T-helper 17 cell (primary cell): ENCODE measurements at regions not wholly inside any gene's neighbourhood (a gene's known extent, or its start where the extent isn't known, plus 50 kb on each side); places are given as distances from the start of the nearest gene placed in this dataset.

ENCODE experiments used
- ATAC-seq: fragments of 150-1000 bp; cut with Tn5 transposase; 2 replicates; pipeline ENCODE4 v1.10.0; 2021; ENCODE audit warnings: mild to moderate bottlenecking, moderate library complexity
- DNase-seq, 3 donors: peaks; one replicate each; pipeline versions ENCODE4 v3.0.0 to v3.0.0-alpha.2; 2020 to 2021
- H3K9me3 ChIP-seq: one replicate; pipeline ENCODE4 v1.7.0; 2013; ENCODE audit warnings: low read length, mild to moderate bottlenecking; ENCODE audit not compliant: control insufficient read depth, poor library complexity, severe bottlenecking
- H3K27ac Mint-ChIP-seq: one replicate; pipeline ENCODE4 v1.8.0; 2022; ENCODE audit warnings: mild to moderate bottlenecking, moderate library complexity, mixed read lengths
- H3K27me3 Mint-ChIP-seq: one replicate; pipeline ENCODE4 v1.8.0; 2022; ENCODE audit warnings: mixed read lengths
- H3K36me3 Mint-ChIP-seq: one replicate; pipeline ENCODE4 v1.8.0; 2022; ENCODE audit warnings: low read depth, mixed read lengths
- H3K4me1 Mint-ChIP-seq: one replicate; pipeline ENCODE4 v1.8.0; 2022; ENCODE audit warnings: mild to moderate bottlenecking, mixed read lengths
- H3K4me3 Mint-ChIP-seq: one replicate; pipeline ENCODE4 v1.8.0; 2022; ENCODE audit warnings: mild to moderate bottlenecking, moderate library complexity, mixed read lengths

DNA sequence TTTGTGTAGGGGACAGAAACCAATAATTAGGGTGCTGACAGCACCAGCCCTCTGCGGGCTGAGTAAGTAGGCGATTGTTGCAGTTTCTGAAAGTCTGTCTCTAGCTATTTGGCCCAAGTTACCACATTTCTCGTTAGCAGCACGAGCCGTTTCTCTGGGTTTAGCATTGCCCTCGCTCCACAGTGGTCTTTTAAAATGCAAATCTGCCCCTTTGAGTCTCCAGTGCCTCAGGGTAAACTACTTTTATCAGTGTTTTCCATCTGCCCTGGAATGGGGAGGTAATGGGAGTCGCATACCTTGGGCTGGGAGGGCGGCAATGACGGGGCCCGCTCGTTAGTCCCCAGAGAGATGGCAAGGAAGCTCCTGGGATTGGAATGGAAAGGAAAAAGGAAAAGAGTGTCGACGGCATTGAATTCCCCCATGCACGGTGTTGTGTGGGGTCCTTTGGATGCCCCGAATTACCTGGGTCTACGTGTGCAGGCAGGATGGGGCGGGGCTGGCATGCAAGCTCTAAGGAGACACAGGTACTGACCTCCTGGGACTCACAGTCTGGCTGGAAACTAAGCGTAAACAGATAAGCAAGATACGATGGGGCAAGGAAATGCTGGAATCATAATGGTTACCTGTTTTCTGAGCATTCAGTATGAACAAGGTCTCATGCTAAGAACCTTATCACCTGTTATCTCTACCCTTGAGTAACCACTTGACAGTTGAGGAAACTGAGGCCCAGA, 131.8 kb upstream of the MAP1LC3B2 start:
- no peak for ATAC-seq
- no peak overlapping the region for H3K4me3 Mint-ChIP-seq
- no peaks in the 10 kb centered on the region for H3K27me3 Mint-ChIP-seq
- DNase-seq = no peak
- peaks cover 2% of the 10 kb centered on the region for H3K4me1 Mint-ChIP-seq
- H3K36me3 Mint-ChIP-seq = no peaks in the 10 kb centered on the region
- no peaks in the 10 kb centered on the region for H3K9me3 ChIP-seq
- H3K27ac Mint-ChIP-seq = no peak overlapping the region

GRCh38 chr12:116429826-116430360, 129.3 kb upstream of the MAP1LC3B2 start:
- H3K4me1 Mint-ChIP-seq = peaks cover 2% of the 10 kb centered on the region
- H3K27me3 Mint-ChIP-seq = no peaks in the 10 kb centered on the region
- no peak overlapping the region for H3K27ac Mint-ChIP-seq
- H3K36me3 Mint-ChIP-seq = no peaks in the 10 kb centered on the region
- ATAC-seq (no peak), DNase-seq (no peak)
- H3K4me3 Mint-ChIP-seq = no peak overlapping the region
- no peaks in the 10 kb centered on the region for H3K9me3 ChIP-seq

GRCh38 chr12:116430911-116431565, 128.1 kb upstream of the MAP1LC3B2 start:
- no peak for DNase-seq
- no peaks in the 10 kb centered on the region for H3K9me3 ChIP-seq
- Mint-ChIP-seq H3K4me1 (peaks cover 2% of the 10 kb centered on the region), H3K27me3 (no peaks in the 10 kb centered on the region), H3K36me3 (no peaks in the 10 kb centered on the region), H3K27ac (no peak overlapping the region), H3K4me3 (no peak overlapping the region)
- ATAC-seq = no peak

DNA sequence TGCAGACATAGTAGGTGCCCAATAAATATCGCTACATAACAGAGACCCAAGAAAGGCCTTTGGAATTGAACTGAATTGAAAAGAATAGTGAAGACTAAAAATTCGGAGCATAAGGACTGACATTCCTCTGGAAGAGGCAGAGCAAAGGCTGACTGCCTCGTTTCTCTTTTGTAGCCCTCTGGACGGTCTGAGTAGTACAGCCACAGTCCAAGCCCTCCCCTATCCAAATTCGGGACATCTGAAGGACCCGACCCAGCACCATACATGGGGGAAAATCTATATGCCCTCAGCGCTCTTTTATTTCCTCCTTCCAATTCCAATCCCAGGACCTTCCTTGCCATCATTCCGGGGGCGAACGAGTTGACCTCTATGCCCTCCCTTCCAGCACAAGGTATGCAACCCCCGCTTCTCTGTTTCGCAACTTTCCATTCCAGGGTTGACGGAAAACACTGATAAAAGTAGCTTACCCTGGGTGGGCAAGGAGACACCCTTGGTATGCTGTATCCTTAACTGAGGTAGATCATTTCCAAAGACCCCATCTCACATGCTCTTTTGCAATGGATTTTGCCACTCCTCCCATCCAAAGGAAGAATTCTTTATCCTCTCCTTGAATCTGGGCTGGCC, 127.4 kb upstream of the MAP1LC3B2 start:
- Mint-ChIP-seq H3K4me1 (no peaks in the 10 kb centered on the region), H3K27me3 (peaks cover 5% of the 10 kb centered on the region), H3K4me3 (no peak overlapping the region), H3K27ac (no peak overlapping the region), H3K36me3 (no peaks in the 10 kb centered on the region)
- DNase-seq (no peak), ATAC-seq (no peak)
- no peaks in the 10 kb centered on the region for H3K9me3 ChIP-seq

DNA sequence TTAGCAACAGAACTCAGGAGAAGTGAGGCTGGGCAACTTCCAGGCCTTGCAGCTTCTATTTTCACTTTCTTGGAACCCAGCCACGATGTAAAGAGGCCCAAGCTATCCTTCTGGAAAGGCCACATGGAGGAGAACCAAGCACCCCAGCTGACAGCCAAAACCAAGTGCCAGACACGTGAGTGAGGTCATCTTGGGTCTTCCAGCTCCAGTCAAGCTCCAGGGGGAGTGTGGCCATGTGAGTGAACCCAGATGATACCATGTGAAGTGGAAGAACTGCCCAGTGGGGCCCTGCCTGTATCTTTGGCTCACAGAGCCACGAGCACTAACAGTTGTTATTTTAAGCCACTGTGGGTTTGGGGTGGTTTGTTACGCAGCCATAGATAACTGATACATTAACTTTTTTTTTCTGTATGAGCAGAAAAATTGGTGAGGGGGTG, 126.8 kb upstream of the MAP1LC3B2 start:
- DNase-seq = no peak
- Mint-ChIP-seq H3K27me3 (peaks cover 11% of the 10 kb centered on the region), H3K4me3 (no peak overlapping the region), H3K27ac (no peak overlapping the region), H3K4me1 (no peaks in the 10 kb centered on the region), H3K36me3 (no peaks in the 10 kb centered on the region)
- H3K9me3 ChIP-seq = no peaks in the 10 kb centered on the region
- no peak for ATAC-seq

DNA sequence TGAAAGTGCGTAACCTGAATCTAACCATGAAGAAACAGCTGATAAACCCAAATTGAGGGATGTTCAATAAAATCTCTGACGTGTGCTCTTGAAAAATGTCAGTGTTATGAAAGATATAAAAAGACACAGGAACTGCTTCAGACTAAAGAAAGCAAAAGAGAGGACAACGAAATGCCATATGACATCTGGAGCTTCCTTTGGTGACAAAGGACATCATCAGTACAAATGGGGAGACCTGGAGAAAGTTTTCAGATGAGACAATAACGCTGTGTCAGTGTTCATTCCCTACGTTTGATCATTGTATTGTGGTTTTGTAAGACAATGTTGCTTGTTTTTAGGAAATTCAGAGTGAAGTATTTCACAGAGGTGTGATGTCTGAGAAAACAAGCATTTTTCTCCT, 125.9 kb upstream of the MAP1LC3B2 start:
- H3K4me3 Mint-ChIP-seq = no peak overlapping the region
- ATAC-seq (no peak), DNase-seq (no peak)
- H3K9me3 ChIP-seq = no peaks in the 10 kb centered on the region
- H3K4me1 Mint-ChIP-seq = no peaks in the 10 kb centered on the region
- peaks cover 19% of the 10 kb centered on the region for H3K27me3 Mint-ChIP-seq
- H3K27ac Mint-ChIP-seq = no peak overlapping the region
- H3K36me3 Mint-ChIP-seq = no peaks in the 10 kb centered on the region

GRCh38 chr12:116434155-116435011, 124.8 kb upstream of the MAP1LC3B2 start:
- Mint-ChIP-seq H3K4me3 (no peak overlapping the region), H3K4me1 (no peaks in the 10 kb centered on the region), H3K27ac (no peak overlapping the region), H3K36me3 (no peaks in the 10 kb centered on the region), H3K27me3 (peaks cover 20% of the 10 kb centered on the region)
- ATAC-seq (no peak), DNase-seq (no peak)
- no peaks in the 10 kb centered on the region for H3K9me3 ChIP-seq

GRCh38 chr12:116435984-116436383, 123.2 kb upstream of the MAP1LC3B2 start:
- Mint-ChIP-seq H3K27ac (no peak overlapping the region), H3K4me1 (no peaks in the 10 kb centered on the region), H3K36me3 (no peaks in the 10 kb centered on the region), H3K4me3 (no peak overlapping the region), H3K27me3 (peaks cover 20% of the 10 kb centered on the region)
- DNase-seq (no peak), ATAC-seq (no peak)
- H3K9me3 ChIP-seq = no peaks in the 10 kb centered on the region

GRCh38 chr12:116436561-116437249, 122.5 kb upstream of the MAP1LC3B2 start:
- no peak for DNase-seq
- Mint-ChIP-seq H3K27me3 (peaks cover 20% of the 10 kb centered on the region), H3K4me3 (no peak overlapping the region), H3K27ac (no peak overlapping the region), H3K4me1 (peaks cover 2% of the 10 kb centered on the region), H3K36me3 (no peaks in the 10 kb centered on the region)
- no peak for ATAC-seq
- H3K9me3 ChIP-seq = no peaks in the 10 kb centered on the region

- Mint-ChIP-seq H3K4me3 (no peak overlapping the region), H3K36me3 (peaks cover 3% of the 10 kb centered on the region), H3K27ac (peak overlapping the region; percentile 39), H3K27me3 (peaks cover 20% of the 10 kb centered on the region), H3K4me1 (peaks cover 5% of the 10 kb centered on the region)
- H3K9me3 ChIP-seq = no peaks in the 10 kb centered on the region
- DNase-seq = no peak
- ATAC-seq = no peak
These were observed 117.9 kb upstream of the MAP1LC3B2 start for GRCh38 chr12:116441292-116441691.

DNA sequence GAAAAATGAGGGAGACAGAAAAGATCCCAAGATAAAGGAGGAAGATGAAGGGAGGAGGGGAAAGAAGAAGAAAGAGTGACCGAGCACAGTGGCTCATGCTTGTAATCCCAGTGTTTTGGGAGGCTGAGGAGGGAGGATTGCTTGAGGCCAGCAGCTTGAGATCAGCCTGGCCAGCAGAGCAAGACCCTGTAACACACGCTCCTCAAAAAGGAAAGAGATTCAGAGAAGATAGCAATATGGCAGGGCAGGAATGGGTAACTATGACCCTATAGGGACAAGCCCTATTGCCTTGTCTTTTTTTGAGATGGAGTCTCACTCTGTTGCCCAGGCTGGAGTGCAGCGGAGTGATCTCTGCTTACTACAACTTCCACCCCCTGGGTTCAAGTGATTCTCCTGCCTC, 116.9 kb upstream of the MAP1LC3B2 start:
- H3K27me3 Mint-ChIP-seq = peaks cover 10% of the 10 kb centered on the region
- no peak for DNase-seq
- peaks cover 5% of the 10 kb centered on the region for H3K4me1 Mint-ChIP-seq
- H3K9me3 ChIP-seq = no peaks in the 10 kb centered on the region
- H3K36me3 Mint-ChIP-seq = peaks cover 3% of the 10 kb centered on the region
- no peak overlapping the region for H3K27ac Mint-ChIP-seq
- ATAC-seq = no peak
- no peak overlapping the region for H3K4me3 Mint-ChIP-seq

- H3K9me3 ChIP-seq = no peaks in the 10 kb centered on the region
- H3K4me3 Mint-ChIP-seq = no peak overlapping the region
- no peak for ATAC-seq
- peaks cover 4% of the 10 kb centered on the region for H3K27me3 Mint-ChIP-seq
- peak overlapping the region; percentile 75 for H3K27ac Mint-ChIP-seq
- H3K36me3 Mint-ChIP-seq = peaks cover 3% of the 10 kb centered on the region
- no peak for DNase-seq
- peaks cover 5% of the 10 kb centered on the region for H3K4me1 Mint-ChIP-seq
These were observed 116.2 kb upstream of the MAP1LC3B2 start for GRCh38 chr12:116442946-116443345.
